Cardiac fibroblast (primary cell): ENCODE measurements at regions not wholly inside any gene's neighbourhood (a gene's known extent, or its start where the extent isn't known, plus 50 kb on each side); places are given as distances from the start of the nearest gene placed in this dataset.

Experiments
- DNase-seq, 2 donors: peaks; one replicate each; pipeline versions ENCODE4 v3.0.0 to v3.0.0-alpha.2; 2010; ENCODE audit warnings: low read depth in 2 of 2
- H3K4me3 ChIP-seq, 2 donors: replicated peaks in 1 of 2; 1 replicate in 1 of 2; 2 replicates in 1 of 2; pipeline ENCODE4 v1.5.1; 2011; ENCODE audit warnings: low read depth in 2 of 2, low read length in 2 of 2, mild to moderate bottlenecking in 2 of 2, moderate library complexity in 1 of 2
- CTCF ChIP-seq: IDR thresholded peaks from one replicate; pipeline ENCODE4 v1.5.1; 2011; ENCODE audit warnings: low read depth, mild to moderate bottlenecking, low read length, inconsistent platforms

- H3K4me3 ChIP-seq, result no peak overlapping the region
- no peak for TF ChIP-seq CTCF
- no peak for DNase-seq
These were observed 169.9 kb downstream of the BCL11A start for GRCh38 chr2:60383401-60384143.

GRCh38 chr2:60380411-60380810 lies 173.0 kb downstream of the BCL11A start:
- H3K4me3 ChIP-seq, result no peak overlapping the region
- no peak for DNase-seq
- TF ChIP-seq CTCF, result no peak

DNA sequence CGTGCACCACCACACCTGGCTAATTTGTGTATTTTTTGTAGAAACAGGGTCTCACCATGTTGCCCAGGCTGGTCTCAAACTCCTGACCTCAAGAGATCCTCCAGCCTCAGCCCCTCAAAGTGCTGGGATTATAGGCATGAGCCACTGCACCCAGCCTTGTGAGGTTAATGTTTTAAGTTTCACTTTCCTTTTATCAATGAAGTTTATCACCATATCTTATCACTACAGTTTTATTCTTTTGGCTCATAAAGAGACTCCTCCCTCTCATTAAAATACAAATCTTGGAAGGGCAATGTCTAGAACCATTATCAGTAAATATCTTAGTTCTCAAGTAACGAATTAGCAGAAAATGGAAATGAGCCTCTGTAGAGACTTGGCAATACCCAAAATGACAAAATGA lies 173.8 kb downstream of the BCL11A start:
- DNase-seq, result no peak
- no peak overlapping the region for H3K4me3 ChIP-seq
- TF ChIP-seq CTCF, result no peak

- no peak for TF ChIP-seq CTCF
- no peak for DNase-seq
- no peak overlapping the region for H3K4me3 ChIP-seq
These were observed 174.2 kb downstream of the BCL11A start for GRCh38 chr2:60379216-60379615.

GRCh38 chr2:60377825-60378224 lies 175.6 kb downstream of the BCL11A start:
- no peak overlapping the region for H3K4me3 ChIP-seq
- TF ChIP-seq CTCF, result no peak
- no peak for DNase-seq

DNA sequence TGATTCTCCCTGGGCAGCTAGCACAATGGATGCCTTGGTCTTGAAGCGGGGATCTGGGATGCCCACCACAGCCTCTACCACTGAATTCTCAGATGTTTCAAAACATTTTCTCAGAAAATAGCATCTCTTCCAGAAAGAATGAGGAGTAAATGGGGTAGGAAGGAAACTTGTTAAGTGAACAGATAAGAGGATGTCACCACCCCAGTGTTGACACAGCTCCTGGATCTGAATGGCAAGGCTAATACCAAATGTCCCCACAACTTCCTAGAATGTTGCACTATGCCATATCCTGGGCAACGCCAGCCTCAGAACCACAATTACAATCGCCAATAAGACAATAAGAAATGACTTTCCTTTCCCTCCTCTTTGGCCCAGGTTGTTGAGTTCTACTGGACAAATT lies 177.2 kb downstream of the BCL11A start:
- no peak for TF ChIP-seq CTCF
- no peak for DNase-seq
- no peak overlapping the region for H3K4me3 ChIP-seq

DNA sequence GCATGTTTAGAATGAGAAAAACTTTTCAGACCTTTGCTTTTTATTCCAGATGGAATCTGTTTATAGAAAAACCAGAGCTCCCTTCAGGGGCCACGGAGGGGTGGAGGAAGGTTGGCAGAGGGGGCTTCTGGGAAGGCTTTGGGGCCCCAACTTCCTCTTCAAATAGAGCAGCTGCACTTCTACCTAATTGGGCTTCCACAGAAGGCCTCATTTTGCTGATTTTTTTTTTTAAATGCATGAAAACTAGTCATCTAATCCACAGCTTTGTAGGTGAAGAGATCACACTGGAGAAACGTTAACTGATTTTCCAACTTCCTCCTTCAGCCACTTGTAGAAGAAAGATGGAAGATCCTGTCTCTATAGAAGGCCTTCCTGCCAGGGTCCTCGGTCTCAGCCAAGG lies 181.8 kb downstream of the BCL11A start:
- no peak for DNase-seq
- no peak for TF ChIP-seq CTCF
- H3K4me3 ChIP-seq, result no peak overlapping the region
